ENCODE measurements at regions not wholly inside any gene's neighbourhood (a gene's known extent, or its start where the extent isn't known, plus 50 kb on each side); places are given as distances from the start of the nearest gene placed in this dataset.
A peak's percentile ranks its signal among the peaks of the same experiment; 100 is the strongest.
"Not testable (repeated sequence)": the region's sequence is repeated elsewhere in the genome, so short reads cannot be mapped to it uniquely, and the experiment has no call there.

DNA sequence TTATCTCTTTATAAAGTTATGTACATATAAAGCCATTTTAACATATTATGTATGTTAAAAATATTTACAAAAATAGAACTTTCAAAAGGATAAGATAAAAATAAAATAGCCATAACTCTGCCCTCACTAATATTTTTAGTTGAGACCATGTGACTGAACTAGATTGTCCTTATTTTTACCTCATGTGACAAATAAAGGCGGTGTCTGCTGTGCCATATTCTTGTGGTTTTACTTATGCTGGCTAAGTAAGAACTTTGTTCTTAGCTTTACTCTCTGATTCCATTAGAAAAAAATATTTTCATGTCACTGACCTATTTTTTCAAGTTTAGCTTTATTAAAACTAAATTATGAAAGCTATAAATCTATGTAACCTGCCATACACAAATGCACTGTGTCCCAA, 135.6 kb upstream of the TSC22D1 start:
- no peak for DNase-seq (ENCODE audit: low read depth in 2 of 2)

DNA sequence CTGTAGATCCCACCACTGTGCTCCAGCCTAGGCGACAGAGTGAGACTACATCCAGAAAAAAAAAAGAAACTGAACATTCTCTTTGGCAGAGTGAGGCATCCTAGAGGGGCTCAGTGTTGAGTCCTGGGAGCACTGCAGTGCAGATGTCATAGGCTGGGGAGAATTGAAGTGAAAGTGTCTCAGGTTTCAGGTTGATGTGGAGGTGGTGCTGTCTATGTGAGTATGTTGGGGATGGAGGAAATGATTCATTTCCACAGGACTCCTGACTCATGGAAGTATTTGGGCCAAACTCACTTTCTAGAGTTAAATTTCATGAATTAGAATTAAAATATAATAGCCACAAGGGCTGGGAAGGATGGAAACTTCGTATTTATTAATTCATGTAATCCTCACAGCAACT, 134.4 kb upstream of the TSC22D1 start:
- DNase-seq (ENCODE audit: low read depth in 2 of 2): peak; percentile 78 to 97

DNA sequence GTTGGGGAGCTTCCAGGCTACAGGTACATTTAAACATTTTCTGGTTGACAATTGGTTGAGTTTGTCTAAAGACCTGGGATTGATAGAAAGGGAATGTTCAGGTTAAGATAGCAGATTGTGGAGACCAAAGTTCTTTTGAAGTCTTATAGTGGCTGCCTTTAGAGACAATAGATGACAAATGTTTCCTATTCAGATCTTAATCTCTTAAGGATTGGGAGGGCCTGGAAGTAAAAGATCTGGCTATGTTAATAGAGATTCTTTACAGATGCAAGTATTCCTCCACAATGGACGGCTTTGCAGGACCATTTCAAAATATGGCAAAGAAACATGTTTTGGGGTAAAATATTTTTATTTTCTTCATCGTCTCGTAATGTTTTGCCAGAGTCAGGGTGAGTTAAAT, 128.7 kb upstream of the TSC22D1 start:
- DNase-seq (ENCODE audit: low read depth in 2 of 2): not testable (repeated sequence)

DNA sequence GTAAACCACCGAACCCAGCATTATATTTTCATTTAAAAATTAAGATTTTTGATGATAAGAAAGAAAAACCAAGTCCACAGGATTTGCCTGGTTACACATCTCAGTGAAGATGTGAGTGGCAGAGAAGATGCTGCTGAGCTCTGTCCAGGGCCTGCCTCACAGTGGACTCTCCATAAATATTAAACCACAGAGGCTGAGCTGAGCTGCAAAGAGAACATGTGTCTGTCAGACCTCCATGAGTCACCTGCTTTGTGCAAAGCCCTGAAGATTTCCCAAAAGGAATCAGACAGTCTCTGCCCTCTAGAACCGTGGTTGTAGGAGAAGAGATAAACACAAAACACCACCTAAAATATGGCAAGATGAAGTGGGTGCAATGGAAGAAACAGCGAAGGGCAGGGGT, 127.2 kb upstream of the TSC22D1 start:
- DNase-seq (ENCODE audit: low read depth in 2 of 2): no peak

DNA sequence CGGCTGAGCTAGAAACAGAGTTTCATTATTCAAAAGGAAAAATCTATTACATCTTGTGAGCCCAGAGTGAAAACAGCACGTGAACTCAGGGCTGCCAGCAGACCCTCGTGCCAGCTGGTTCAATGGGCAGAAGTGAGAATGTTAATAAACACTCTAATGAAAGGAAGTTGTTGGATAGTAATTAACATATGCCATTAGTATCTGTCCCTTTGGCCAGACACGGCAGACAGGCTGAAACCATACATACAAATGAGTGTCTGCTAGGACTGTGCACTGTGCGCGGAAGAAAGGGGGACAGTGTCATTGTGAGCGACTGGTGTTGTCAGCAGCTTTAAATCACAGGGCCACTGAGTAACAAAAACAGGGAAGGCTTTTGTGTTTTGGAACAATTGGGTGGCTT, 121.9 kb upstream of the TSC22D1 start:
- DNase-seq (ENCODE audit: low read depth in 2 of 2): no peak

DNA sequence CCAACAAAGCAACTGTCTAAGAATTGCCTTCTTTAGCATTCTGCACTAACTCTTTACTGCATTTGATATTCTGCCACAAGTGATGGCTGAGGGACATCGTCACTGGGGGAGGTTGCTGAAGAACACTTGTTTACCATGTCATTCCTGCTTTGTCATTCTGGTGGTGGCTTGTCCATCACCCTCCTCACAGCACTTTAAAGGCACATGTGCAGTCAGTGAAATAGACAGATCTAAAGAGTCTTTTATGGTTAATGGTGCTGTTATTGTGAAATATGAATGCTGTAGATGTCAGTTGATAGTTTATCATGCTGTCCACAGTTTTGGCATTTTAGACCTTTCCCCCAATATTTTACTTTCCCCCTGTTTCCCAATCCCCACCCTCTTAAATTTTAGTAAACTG, 120.9 kb upstream of the TSC22D1 start:
- no peak for DNase-seq (ENCODE audit: low read depth in 2 of 2)

DNA sequence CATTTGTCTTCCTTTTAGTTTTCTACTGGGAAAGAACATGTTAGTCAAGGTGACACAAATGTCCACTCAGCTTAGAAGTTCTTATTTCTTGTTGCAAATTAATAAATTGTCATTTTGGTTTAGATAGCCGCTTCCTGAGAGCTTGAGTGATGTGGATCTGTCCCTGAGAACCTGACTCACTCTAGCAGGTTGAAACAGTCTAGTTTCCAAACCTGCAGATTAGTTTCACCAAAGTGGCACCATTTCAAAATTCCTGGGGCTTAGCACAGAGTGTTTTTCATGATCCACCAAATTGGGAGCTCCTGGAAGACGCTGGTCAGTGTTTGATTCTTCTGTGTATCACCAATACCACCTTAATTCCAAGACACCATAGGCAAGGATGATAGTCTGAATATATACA, 119.4 kb upstream of the TSC22D1 start:
- no peak for DNase-seq (ENCODE audit: low read depth in 2 of 2)

DNA sequence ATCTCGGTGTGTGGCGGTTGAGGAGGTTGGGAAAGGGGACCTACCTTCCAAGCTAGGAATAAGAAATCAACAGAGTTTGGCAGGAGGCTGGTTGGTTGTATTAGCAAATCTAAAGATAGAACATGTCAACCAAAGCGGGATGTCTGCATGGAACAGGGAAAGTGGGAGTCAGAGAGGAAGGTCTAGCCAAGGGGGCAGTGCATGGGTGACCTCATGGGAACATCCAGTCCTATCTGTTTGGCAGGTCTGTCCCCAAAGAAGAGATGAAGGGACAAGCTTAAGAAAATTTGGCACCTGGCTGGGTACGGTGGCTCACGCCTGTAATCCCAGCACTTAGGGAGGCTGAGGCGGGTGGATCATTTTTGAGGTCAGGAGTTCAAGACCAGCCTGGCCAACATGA, 118.7 kb upstream of the TSC22D1 start:
- DNase-seq (ENCODE audit: low read depth in 2 of 2): no peak

DNA sequence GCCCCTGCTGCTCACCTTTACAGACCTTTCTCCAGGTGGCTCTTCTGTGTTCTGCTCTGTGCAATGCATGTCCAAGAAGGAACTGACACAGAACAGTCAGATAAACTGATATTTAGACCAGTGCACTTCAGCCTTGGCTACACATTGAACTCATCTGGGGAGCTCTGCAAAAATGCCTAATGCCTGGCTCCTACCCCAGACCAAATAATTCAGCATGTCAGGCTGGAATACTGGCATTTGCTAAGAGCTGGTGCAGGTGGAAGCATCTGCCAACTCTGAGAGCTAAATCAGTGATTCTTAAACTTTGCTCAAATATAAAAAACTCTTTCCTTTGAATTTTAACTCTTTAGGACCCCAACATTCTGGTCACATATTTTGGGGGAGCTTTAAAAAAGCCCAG, 118.2 kb upstream of the TSC22D1 start:
- no peak for DNase-seq (ENCODE audit: low read depth in 2 of 2)

DNA sequence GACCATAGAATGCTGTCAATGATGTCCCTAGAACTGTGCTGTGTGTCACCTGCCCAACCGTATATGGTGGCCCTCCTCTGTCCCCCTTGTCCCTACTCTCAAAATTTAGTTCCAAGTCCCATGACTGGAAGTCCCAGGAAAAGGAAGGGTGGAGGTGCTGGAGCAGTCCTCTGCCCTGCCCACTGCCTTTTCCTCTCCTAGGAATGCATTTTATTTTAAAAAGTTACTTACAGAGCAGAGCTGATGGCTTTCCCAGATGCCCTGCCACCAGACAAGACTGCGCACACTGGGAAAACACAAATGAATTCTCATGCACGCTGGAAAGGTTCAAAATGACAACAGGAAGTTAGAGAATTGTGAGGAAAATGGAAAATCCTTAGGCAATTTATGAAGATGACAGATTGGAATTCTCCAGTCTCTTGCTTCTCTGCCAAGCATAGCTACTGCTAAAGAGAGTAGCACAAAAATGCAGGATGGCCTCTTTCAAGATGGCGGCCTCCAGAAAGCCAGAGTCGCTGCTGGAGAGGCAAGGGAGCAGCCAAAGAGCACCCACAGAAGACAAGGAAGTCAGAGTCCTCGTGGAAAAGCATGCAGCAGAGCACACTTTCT, 117.1 kb upstream of the TSC22D1 start:
- no peak for DNase-seq (ENCODE audit: low read depth in 2 of 2)

DNA sequence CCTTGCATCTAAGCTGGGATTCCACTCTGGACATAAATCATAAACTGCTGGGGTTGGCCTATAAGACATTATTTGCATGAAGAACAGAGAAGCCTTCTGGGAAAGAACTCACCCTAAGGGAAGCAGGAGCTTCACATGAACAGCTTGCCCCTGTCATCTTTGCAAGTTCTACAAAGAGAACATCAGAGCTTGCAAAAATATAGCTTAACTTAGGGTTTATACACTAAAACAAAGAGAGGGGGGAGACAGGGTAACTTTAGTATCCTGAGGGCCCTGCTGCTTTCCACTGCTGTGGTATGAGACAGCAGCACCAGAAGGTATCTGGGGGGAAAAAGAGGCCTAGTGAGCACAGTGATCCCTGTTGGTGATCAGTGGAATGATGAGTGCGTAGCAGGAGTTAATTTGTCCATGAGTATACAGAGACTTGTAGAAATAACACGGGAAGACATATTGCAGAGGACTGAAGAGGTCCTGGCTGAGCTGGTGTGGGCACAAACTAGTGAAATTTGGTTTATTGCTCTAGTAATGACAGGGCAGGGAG, 116.1 kb upstream of the TSC22D1 start:
- DNase-seq (ENCODE audit: low read depth in 2 of 2): no peak

DNA sequence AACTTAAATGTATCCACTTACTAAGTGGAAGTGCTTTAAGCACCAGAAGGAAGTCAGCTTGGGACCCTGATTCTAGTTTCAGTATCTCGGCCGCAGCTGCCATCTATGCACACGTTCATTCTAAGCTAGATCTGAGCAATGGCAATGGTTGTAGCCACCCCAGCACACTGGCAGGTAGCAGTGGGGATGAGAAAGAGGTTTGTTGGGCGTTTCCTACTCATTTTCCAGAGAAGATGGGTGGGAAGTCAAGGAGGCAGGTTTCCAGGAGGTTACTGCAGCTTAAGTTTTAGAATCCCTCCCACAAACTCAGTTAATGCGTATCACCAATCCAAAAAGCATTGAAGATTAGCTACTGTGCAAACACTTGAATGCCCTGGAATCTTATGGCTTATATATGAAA, 114.2 kb upstream of the TSC22D1 start:
- no peak for DNase-seq (ENCODE audit: low read depth in 2 of 2)

DNA sequence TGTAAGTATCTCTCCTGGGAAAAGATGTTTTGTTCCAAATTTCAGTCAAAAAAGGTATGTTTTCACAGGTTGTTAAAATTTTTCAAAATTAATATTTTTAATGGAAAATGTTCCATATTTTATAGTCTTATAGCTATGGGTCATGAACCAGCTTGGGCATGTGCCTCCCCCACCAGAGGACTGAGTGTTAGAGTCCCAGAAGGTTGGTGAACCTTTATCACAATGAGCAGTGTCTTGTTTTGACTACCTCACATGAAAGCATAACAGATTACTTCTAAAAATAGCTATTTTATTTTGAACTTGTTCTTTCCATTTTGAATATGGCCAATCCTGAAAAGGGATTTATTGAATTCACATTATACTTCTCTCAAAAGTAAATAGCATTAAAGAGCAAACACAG, 112.5 kb upstream of the TSC22D1 start:
- no peak for DNase-seq (ENCODE audit: low read depth in 2 of 2)

DNA sequence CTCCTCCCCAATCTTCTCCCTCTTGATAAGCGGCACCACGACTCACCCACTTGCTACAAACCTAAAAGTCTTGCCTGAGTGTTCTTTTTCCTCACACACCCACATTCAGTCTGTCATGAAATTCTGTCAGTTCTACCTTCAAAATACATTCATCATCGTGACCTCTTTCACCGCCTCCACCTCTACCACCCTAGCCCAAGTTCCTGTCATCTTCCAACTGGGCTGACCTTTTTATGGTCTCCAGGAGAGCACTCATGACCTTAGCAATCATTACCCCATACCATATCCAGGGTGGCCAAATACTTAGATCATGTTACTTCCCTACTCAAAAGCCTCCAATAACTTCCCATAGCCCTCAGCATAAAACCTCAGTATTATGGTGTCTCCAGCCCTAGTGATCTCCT, 110.4 kb upstream of the TSC22D1 start:
- DNase-seq (ENCODE audit: low read depth in 2 of 2): no peak

DNA sequence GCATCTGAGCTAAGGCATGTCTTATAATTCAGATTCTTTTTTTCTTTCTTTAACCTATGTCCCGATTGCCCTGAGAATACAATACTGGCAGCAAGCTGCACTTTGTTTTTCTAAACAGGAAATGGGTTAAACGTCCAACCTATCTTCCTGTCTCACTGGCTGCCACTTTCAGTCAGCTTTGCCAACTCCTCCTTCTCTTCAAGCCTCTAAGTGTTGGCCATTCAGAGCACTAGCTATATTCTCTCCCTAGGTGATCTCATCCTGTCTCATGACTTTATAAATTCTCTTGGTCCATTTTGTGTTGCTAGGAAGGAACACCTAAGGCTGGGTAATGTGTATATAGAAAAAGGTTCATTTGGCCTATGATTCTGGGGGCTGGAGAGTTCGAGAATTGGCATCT, 109.5 kb upstream of the TSC22D1 start:
- DNase-seq (ENCODE audit: low read depth in 2 of 2): peak in 1 of 2 donors; percentile 58

DNA sequence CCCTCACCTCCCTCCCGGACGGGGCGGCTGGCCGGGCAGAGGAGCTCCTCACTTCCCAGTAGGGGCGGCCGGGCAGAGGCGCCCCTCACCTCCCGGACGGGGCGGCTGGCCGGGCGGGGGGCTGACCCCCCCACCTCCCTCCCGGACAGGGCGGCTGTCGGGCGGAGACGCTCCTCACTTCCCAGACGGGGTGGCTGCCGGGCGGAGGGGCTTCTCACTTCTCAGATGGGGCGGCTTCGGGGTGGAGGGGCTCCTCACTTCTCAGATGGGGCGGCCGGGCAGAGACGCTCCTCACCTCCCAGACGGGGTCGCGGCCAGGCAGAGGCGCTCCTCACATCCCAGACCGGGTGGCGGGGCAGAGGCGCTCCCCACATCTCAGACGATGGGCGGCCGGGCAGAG, 106.3 kb upstream of the TSC22D1 start:
- not testable (repeated sequence) for DNase-seq (ENCODE audit: low read depth in 2 of 2)

DNA sequence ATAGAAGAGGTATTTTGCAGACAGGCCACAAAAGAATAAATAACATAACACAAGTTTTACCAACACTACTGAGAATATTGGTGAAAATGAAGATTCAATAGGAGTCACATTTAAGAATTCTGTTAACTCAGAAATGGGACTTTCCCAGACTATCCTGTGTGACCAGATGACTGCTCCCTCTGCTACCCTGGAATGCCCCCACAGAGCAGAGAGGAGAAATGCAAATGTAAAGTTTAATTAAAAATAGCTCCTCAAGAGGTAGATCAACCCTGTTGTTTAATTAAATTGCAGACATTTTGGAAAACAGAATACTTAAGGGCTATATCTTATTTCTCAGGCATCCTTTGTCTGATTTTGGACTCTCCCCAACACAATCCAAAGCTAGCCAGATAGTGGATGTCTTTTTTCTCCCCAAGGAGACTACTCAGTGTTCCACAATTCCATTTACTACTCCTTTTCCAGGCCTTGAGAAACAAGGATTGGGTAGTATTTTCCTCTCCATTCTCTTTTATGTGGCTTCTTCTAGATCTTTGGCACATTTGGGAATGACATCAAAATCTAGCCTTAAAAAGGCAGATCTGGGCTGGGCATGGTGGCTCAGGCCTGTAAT, 104.7 kb upstream of the TSC22D1 start:
- no peak for DNase-seq (ENCODE audit: low read depth in 2 of 2)

DNA sequence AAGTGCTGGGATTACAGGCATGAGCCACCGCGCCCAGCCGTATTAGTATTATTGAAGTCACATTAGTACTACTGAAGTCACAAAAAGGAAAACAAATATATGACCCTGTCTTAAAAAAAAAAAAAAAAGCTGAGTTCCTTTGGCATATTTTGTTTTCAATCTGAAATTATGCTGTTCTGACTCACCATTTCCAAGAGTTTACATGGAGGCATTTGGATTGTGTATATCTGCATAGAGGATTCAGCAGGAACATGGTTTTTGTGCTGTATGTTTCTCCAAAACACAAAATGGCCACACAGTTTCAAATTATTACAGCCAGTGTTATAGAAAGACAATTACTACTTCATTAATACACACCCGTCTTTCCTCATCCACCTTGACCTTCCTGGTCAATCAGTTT, 103.5 kb upstream of the TSC22D1 start:
- peak in 1 of 2 donors; percentile 4 for DNase-seq (ENCODE audit: low read depth in 2 of 2)

DNA sequence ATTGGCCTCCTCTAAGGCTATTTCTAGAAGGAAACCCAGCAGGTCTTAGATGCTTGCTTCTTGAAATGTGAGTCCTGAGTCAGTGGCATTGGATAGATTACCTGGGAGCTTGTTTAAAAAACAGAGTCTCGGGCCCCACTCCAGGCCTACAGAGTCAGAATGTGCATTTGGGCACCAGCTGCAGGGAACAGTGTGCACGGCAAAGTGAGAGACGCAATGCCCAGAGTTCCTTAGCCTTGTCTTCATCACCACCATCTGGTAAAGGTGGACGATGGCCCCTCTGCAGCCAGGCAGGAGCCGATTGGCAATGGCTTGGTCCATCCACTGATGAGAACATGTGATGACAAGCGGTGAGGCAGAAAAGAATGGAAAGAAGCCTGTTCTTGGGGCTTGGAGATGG, 102.1 kb upstream of the TSC22D1 start:
- DNase-seq (ENCODE audit: low read depth in 2 of 2): no peak

DNA sequence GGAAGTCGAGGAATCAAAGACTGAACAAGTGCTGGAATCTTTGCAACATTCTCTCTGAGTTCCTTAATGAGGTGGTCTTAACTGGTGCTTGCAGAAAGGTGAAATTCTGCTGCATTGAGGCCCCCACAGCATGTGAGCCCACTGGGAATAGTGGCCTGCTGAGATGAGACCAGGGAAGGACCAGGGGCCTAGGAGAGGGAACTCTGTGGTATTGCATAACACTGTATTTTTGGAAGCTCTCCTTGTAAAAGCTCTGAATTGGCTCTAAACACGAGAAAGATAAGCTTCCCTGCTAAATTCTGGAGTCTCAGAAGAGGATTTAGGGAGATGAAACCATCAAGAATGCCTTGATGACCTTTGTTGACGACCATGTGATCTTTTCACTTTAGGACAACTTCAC, 100.4 kb upstream of the TSC22D1 start:
- DNase-seq (ENCODE audit: low read depth in 2 of 2): no peak

DNA sequence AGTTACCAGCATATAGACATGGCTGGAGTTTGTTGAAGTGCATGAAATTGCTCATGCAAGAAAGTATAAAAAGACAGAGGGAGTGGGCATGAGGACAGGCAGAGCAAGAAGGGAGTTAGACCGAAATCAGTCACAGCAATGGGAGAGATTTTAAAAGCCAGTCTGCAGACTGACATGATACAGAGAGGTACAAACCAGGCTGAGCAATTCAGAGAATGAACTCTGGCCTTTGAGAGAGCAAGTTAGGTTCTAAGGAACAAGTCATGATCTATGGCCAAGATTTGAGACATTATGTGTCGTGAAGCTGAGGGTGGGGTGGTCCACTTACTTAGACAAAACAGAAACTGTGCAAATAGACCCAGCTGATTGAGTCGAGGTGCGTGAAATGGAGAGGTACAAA, 93.4 kb upstream of the TSC22D1 start:
- DNase-seq (ENCODE audit: low read depth in 2 of 2): no peak

DNA sequence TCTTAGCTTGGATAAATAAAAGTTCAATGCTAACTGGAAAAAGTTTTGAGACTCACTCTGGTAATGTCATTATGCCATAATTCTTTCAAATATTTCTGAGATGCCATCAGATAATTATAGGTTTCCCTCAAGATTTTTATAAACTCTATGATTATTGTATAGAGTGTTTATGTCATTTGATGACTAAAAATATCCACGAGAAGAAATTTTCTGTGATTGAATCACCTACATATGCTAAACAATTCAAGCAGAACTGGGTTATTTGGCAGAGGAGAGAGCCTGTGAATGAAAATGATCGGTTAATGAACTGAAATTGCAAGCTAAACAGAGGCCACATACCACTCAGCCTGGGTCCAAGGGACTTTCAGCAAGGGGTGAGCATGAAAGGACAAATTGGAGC, 92.6 kb upstream of the TSC22D1 start:
- DNase-seq (ENCODE audit: low read depth in 2 of 2): peak in 1 of 2 donors; percentile 8

DNA sequence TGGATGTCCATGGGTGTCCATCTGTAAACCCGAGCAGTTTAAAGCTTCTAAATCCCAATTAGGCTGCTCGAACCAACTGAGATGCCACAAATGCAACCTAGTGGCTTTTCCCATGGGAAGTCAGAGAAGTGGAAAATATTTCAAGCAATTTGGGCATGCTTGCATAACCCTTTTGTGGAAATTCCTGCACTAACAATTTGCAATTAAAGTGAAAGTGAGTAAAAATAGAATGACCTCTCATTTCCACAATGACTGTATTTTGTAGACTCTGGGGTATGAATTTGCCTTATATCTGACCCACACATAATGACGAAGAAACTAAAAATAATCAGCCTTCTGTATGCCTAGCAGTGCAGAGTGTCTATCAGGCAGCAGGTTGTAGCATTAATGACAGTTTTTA, 91.8 kb upstream of the TSC22D1 start:
- DNase-seq (ENCODE audit: low read depth in 2 of 2): peak; percentile 11 to 62

DNA sequence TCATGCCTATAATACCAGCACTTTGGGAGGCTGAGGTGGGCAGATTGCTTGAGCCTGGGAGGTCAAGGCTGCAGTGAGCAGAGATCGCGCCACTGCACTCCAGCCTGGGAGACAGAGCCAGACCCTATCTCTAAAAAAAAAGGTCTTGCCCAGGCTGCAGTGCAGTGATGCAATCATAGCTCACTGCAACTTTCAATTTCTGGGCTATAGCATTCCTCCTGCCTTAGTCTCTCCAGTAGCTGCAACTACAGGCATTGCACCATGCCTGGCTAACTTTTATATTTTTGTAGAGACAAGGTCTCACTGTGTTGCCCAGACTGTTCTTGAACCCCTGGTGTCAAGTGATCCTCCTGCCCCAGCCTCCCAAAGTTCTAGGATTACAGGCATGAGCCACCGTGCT, 90.4 kb upstream of the TSC22D1 start:
- DNase-seq (ENCODE audit: low read depth in 2 of 2): not testable (repeated sequence)

Data from dermis microvascular lymphatic vessel endothelial cell (primary cell).